CD4-positive, alpha-beta T cell (primary cell): ENCODE measurements at regions not wholly inside any gene's neighbourhood (a gene's known extent, or its start where the extent isn't known, plus 50 kb on each side); places are given as distances from the start of the nearest gene placed in this dataset.

ENCODE experiments used
- ATAC-seq: fragments of 200-7000 bp; cut with Tn5 transposase; one replicate; pipeline ENCODE4 v1.10.0; 2022; ENCODE audit warnings: mild to moderate bottlenecking; ENCODE audit not compliant: poor library complexity
- CTCF ChIA-PET: fragments of 350-600 bp; sonication (Branson Sonifier 250); formaldehyde crosslinking; loops from one replicate; lab custom pipeline; 2021; ENCODE audit warnings: antibody characterized with exemption, inconsistent platforms; lab: Charles Lee
- POLR2A ChIA-PET: fragments of 350-600 bp; sonication (Branson Sonifier 250); formaldehyde crosslinking; loops from one replicate; lab custom pipeline; 2021; ENCODE audit warnings: antibody characterized with exemption, inconsistent platforms; lab: Charles Lee
- DNase-seq, 14 experiments: peaks; one replicate each; pipeline ENCODE4 v3.0.0-alpha.2; 2013 to 2020; ENCODE audit warnings: mixed read lengths in 2 of 14
- H3K27ac ChIP-seq, 2 donors: one replicate each; pipeline versions ENCODE4 v1.5.1 to v1.7.0; 2013; ENCODE audit warnings: low read length in 2 of 2, low read depth in 1 of 2, mild to moderate bottlenecking in 1 of 2
- H3K27me3 ChIP-seq, 2 experiments: 1 replicate in 1 of 2; 2 replicates in 1 of 2; pipeline versions ENCODE4 v1.6.1 to v1.7.0; 2013; ENCODE audit warnings: low read length in 2 of 2, control low read depth in 1 of 2, mild to moderate bottlenecking in 1 of 2, moderate library complexity in 1 of 2; ENCODE audit not compliant: insufficient read depth in 2 of 2, control insufficient read depth in 1 of 2
- H3K36me3 ChIP-seq: one replicate; pipeline ENCODE4 v1.6.1; 2013; ENCODE audit warnings: low read length, control low read depth; ENCODE audit not compliant: insufficient read depth
- H3K4me1 ChIP-seq: one replicate; pipeline ENCODE4 v1.6.1; 2013; ENCODE audit warnings: low read length, control low read depth; ENCODE audit not compliant: insufficient read depth
- H3K4me3 ChIP-seq: one replicate; pipeline ENCODE4 v1.5.1; 2013; ENCODE audit warnings: mild to moderate bottlenecking, low read length, moderate library complexity
- H3K9me3 ChIP-seq, 2 experiments: 1 replicate in 1 of 2; 2 replicates in 1 of 2; pipeline versions ENCODE4 v1.6.1 to v1.7.0; 2013; ENCODE audit warnings: low read length in 2 of 2, mild to moderate bottlenecking in 2 of 2, control low read depth in 1 of 2, moderate library complexity in 1 of 2; ENCODE audit not compliant: control insufficient read depth in 1 of 2, insufficient read depth in 1 of 2
- H3K27ac Mint-ChIP-seq: one replicate; pipeline ENCODE4 v1.8.0; 2020; ENCODE audit warnings: mixed read lengths
- H3K27me3 Mint-ChIP-seq: one replicate; pipeline ENCODE4 v1.8.0; 2021; ENCODE audit warnings: mixed read lengths
- H3K36me3 Mint-ChIP-seq: one replicate; pipeline ENCODE4 v1.8.0; 2021; ENCODE audit warnings: low read depth, mixed read lengths
- H3K4me1 Mint-ChIP-seq: one replicate; pipeline ENCODE4 v1.8.0; 2021; ENCODE audit warnings: low read depth, mixed read lengths
- H3K4me3 Mint-ChIP-seq: one replicate; pipeline ENCODE4 v1.8.0; 2020; ENCODE audit warnings: mild to moderate bottlenecking, mixed read lengths
- H3K9me3 Mint-ChIP-seq: one replicate; pipeline ENCODE4 v1.8.0; 2020; ENCODE audit warnings: mixed read lengths
- intact Hi-C, 2 experiments: fragments of 100-400 bp; cut with DNase I in 1 of 2; cut with micrococcal nuclease in 1 of 2; formaldehyde crosslinking; loops; one replicate each; pipeline versions ENCODE4 v1.15.1 to v1.9.0; 2023 to 2025; cut with DNase I, micrococcal nuclease
- TF ChIP-seq, protein P1 (sequence below): fragments of 200-600 bp; IDR thresholded peaks from one replicate; pipeline ENCODE4 v1.8.0; 2022; ENCODE audit warnings: antibody characterized with exemption, mild to moderate bottlenecking

DNA sequence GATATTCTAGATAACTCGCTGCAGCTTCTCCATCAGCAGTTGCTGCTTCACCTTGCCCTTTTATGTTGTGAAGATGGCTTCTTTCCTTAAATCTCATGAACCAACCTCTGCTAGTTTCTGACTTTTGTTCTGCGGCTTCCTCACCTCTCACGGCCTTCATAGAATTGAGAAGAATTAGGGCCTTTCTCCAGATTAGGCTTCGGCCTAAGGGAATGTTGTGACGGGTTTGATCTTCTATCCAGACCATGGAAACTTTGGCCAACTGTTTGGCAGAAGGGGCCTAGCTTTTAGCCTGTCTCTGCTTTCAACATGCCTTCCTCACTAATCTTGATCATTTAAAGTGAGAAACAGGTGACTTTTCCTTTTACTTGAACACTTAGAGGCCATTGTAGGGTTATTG is 199.9 kb downstream of the CYP26B1 start:
- CTCF ChIA-PET, result no interaction called here
- H3K9me3 Mint-ChIP-seq, result no peaks in the 10 kb centered on the region
- Histone ChIP-seq H3K27ac (no peak overlapping the region), H3K4me1 (no peaks in the 10 kb centered on the region), H3K27me3 (peaks cover 0 to 12% of the 10 kb centered on the region in 2 experiments), H3K4me3 (no peak overlapping the region), H3K36me3 (no peaks in the 10 kb centered on the region), H3K9me3 (no peaks in the 10 kb centered on the region)
- H3K4me1 Mint-ChIP-seq, result no peaks in the 10 kb centered on the region
- DNase-seq (no peak), ATAC-seq (no peak)
- intact Hi-C loops, result no loop called here
- H3K4me3 Mint-ChIP-seq, result no peak overlapping the region
- TF ChIP-seq, protein P1, sequence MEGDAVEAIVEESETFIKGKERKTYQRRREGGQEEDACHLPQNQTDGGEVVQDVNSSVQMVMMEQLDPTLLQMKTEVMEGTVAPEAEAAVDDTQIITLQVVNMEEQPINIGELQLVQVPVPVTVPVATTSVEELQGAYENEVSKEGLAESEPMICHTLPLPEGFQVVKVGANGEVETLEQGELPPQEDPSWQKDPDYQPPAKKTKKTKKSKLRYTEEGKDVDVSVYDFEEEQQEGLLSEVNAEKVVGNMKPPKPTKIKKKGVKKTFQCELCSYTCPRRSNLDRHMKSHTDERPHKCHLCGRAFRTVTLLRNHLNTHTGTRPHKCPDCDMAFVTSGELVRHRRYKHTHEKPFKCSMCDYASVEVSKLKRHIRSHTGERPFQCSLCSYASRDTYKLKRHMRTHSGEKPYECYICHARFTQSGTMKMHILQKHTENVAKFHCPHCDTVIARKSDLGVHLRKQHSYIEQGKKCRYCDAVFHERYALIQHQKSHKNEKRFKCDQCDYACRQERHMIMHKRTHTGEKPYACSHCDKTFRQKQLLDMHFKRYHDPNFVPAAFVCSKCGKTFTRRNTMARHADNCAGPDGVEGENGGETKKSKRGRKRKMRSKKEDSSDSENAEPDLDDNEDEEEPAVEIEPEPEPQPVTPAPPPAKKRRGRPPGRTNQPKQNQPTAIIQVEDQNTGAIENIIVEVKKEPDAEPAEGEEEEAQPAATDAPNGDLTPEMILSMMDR, result no peak
- no peak overlapping the region for H3K27ac Mint-ChIP-seq
- no peaks in the 10 kb centered on the region for H3K27me3 Mint-ChIP-seq
- POLR2A ChIA-PET, result no interaction called here
- H3K36me3 Mint-ChIP-seq, result no peaks in the 10 kb centered on the region

DNA sequence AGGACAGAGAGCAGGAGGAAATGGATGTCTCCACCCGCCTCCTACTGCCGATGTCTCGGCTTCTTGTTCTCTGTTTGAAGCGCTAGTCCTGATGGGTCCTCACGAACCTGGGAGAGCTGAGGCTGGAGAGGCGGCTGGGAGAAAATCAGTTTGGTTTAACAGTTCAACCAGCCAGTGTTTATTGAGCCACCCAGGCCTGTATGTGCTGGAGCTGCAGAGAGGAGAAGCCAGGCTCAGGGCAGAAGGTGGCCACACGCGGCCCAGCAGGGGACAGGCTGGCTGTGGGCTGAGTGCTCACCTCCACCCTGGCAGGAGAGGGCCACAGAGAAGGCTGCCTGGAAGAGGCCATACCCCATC is 202.1 kb downstream of the CYP26B1 start:
- peak in 1 of 14 experiments; percentile 10 for DNase-seq
- Histone ChIP-seq H3K4me3 (no peak overlapping the region), H3K27ac (no peak overlapping the region), H3K36me3 (no peaks in the 10 kb centered on the region), H3K4me1 (no peaks in the 10 kb centered on the region), H3K9me3 (peaks cover 0 to 4% of the 10 kb centered on the region in 2 experiments), H3K27me3 (peaks cover 0 to 12% of the 10 kb centered on the region in 2 experiments)
- ChIA-PET CTCF (no interaction called here), POLR2A (no interaction called here)
- Mint-ChIP-seq H3K9me3 (no peaks in the 10 kb centered on the region), H3K4me3 (no peak overlapping the region), H3K27me3 (peaks cover 8% of the 10 kb centered on the region), H3K36me3 (no peaks in the 10 kb centered on the region), H3K4me1 (no peaks in the 10 kb centered on the region), H3K27ac (no peak overlapping the region)
- TF ChIP-seq, protein P1, result no peak
- intact Hi-C loops, result no loop called here
- ATAC-seq, result no peak

DNA sequence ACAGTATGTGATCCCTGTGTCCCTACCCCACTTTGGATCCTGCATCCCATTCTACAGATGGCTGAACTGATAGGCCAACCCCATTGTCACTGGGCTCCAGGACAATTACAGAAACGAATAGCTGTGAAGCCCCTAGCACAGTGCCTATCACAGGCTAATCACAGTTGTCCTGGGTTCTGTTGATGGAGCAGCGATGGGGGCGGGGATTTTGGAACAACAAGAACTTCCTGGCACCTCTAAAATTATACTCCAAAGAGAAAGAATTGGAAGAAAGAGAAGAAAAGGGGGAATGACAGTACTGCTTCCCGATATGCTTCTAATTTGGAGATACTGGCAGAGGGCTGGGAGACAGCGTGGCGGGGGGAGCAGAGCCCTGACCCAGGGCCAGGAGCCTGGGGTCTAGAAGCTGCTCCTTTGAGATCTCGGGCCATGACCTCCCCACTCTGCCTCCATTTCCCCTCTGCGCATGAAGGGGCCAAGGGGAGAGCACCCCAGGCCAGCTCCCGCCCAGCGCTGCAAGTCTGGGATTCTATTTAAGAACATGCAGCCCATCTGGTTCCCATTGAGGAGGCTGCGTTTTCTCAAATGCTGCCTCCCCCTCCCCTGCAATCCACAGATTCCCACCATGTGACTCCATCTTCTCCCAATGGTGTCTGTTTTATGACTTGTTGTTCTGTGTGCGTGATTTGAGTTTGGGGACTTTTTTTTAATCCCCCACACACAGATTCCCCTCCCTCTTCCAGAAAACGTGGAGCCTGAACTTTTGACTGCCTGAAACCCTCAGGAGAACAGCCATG is 202.7 kb downstream of the CYP26B1 start:
- Mint-ChIP-seq H3K27ac (no peak overlapping the region), H3K36me3 (no peaks in the 10 kb centered on the region), H3K4me3 (no peak overlapping the region), H3K27me3 (peaks cover 8% of the 10 kb centered on the region), H3K9me3 (no peaks in the 10 kb centered on the region), H3K4me1 (no peaks in the 10 kb centered on the region)
- ChIA-PET CTCF (no interaction called here), POLR2A (no interaction called here)
- no peaks in the 10 kb centered on the region for H3K36me3 ChIP-seq
- ATAC-seq (no peak), DNase-seq (peak in 1 of 14 experiments; percentile 16)
- no peak overlapping the region for H3K4me3 ChIP-seq
- no peak overlapping the region for H3K27ac ChIP-seq
- TF ChIP-seq, protein P1, result no peak
- H3K9me3 ChIP-seq, result peaks cover 0 to 4% of the 10 kb centered on the region in 2 experiments
- intact Hi-C loops, result no loop called here
- H3K27me3 ChIP-seq, result peaks cover 0 to 12% of the 10 kb centered on the region in 2 experiments
- H3K4me1 ChIP-seq, result no peaks in the 10 kb centered on the region
